SK-N-SH (cell line): ENCODE measurements at regions not wholly inside any gene's neighbourhood (a gene's known extent, or its start where the extent isn't known, plus 50 kb on each side); places are given as distances from the start of the nearest gene placed in this dataset.

Experiments
- CTCF ChIA-PET: fragments of 300-600, 350-600 bp; formaldehyde crosslinking; extraction: SDS; loops from one replicate; lab custom pipeline; 2021; lab: Yijun Ruan, JAX
- POLR2A ChIA-PET: fragments of 350-600 bp; sonication (Branson Sonifier 250); formaldehyde crosslinking; extraction: SDS; loops from one replicate; lab custom pipeline; 2020; ENCODE audit warnings: antibody characterized with exemption, inconsistent platforms; lab: Yijun Ruan, JAX
- DNase-seq: peaks from one replicate; pipeline ENCODE4 v3.0.0; 2012
- H2AFZ ChIP-seq: fragments of 200-600 bp; sonication (generic); 2 replicates; pipeline ENCODE4 v1.8.1; 2016; ENCODE audit warnings: antibody characterized with exemption, mild to moderate bottlenecking, low read depth
- H3F3A ChIP-seq: fragments of 200-600 bp; sonication (generic); replicated peaks from 2 replicates; pipeline ENCODE3; 2016; ENCODE audit warnings: antibody characterized with exemption, mild to moderate bottlenecking; ENCODE audit not compliant: insufficient read depth
- H3K27ac ChIP-seq, 2 experiments: fragments of 200-500 bp in 1 of 2; fragments of 200-600 bp in 1 of 2; sonication (Bioruptor generic) in 1 of 2; sonication (generic), shearing (Covaris generic) in 1 of 2; 2 replicates each; pipeline versions ENCODE4 v1.5.1 to v1.6.1; 2014 to 2016; ENCODE audit warnings: low read depth in 2 of 2, inconsistent platforms in 1 of 2, low read length in 1 of 2, mild to moderate bottlenecking in 1 of 2, mixed read lengths in 1 of 2
- H3K27me3 ChIP-seq: fragments of 200-600 bp; sonication (generic), shearing (Covaris generic); 2 replicates; pipeline ENCODE4 v1.6.1; 2016; ENCODE audit warnings: mixed run types; ENCODE audit not compliant: insufficient read depth
- H3K36me3 ChIP-seq, 2 experiments: fragments of 200-500 bp in 1 of 2; fragments of 200-600 bp in 1 of 2; sonication (Bioruptor generic) in 1 of 2; sonication (generic) in 1 of 2; replicated peaks in 1 of 2; 2 replicates each; pipeline versions ENCODE3 to v1.5.1; 2014 to 2016; ENCODE audit warnings: low read length in 1 of 2, mild to moderate bottlenecking in 1 of 2; ENCODE audit not compliant: insufficient read depth in 2 of 2, control insufficient read depth in 1 of 2
- H3K4me1 ChIP-seq, 2 experiments: fragments of 200-500 bp in 1 of 2; fragments of 200-600 bp in 1 of 2; sonication (Bioruptor generic) in 1 of 2; sonication (generic), shearing (Covaris generic) in 1 of 2; 2 replicates each; pipeline versions ENCODE4 v1.5.1 to v1.6.1; 2014 to 2016; ENCODE audit warnings: low read depth in 1 of 2, low read length in 1 of 2, mixed run types in 1 of 2; ENCODE audit not compliant: insufficient read depth in 2 of 2, control insufficient read depth in 1 of 2
- H3K4me2 ChIP-seq: fragments of 200-600 bp; sonication (generic), shearing (Covaris generic); 2 replicates; pipeline ENCODE4 v1.6.1; 2017; ENCODE audit warnings: mixed run types
- H3K4me3 ChIP-seq, 2 experiments: fragments of 200-500 bp in 1 of 2; fragments of 200-600 bp in 1 of 2; sonication (Bioruptor generic) in 1 of 2; sonication (generic), shearing (Covaris generic) in 1 of 2; 2 replicates each; pipeline versions ENCODE4 v1.5.1 to v1.8.1; 2014 to 2016; ENCODE audit warnings: low read depth in 2 of 2, inconsistent platforms in 1 of 2, low read length in 1 of 2, mild to moderate bottlenecking in 1 of 2, mixed read lengths in 1 of 2, moderate library complexity in 1 of 2
- H3K79me2 ChIP-seq: fragments of 200-600 bp; sonication (generic); 2 replicates; pipeline ENCODE4 v1.8.1; 2017; ENCODE audit warnings: mild to moderate bottlenecking; ENCODE audit not compliant: insufficient read depth
- H3K9ac ChIP-seq: fragments of 200-600 bp; sonication (generic); 2 replicates; pipeline ENCODE4 v1.6.1; 2017; ENCODE audit warnings: mixed run types
- H3K9me2 ChIP-seq: fragments of 200-600 bp; sonication (generic); 2 replicates; pipeline ENCODE4 v1.6.1; 2017; ENCODE audit warnings: mixed run types
- H3K9me3 ChIP-seq: fragments of 200-600 bp; sonication (generic); 2 replicates; pipeline ENCODE4 v1.6.1; 2017; ENCODE audit warnings: mixed run types, mild to moderate bottlenecking, moderate library complexity
- H4K20me1 ChIP-seq: fragments of 200-600 bp; sonication (generic); 2 replicates; pipeline ENCODE4 v1.6.1; 2017; ENCODE audit warnings: mild to moderate bottlenecking, mixed run types; ENCODE audit not compliant: insufficient read depth
- ELF1 ChIP-seq: IDR thresholded peaks from 2 replicates; pipeline ENCODE4 v1.4.0; 2012
- EP300 ChIP-seq, 2 experiments: IDR thresholded peaks; 2 replicates each; pipeline versions ENCODE4 v1.4.0 to v1.6.1; 2012; ENCODE audit warnings: borderline replicate concordance in 1 of 2, low read depth in 1 of 2, low read length in 1 of 2
- JUND ChIP-seq: IDR thresholded peaks from 2 replicates; pipeline ENCODE4 v1.4.0; 2012
- PBX3 ChIP-seq: IDR thresholded peaks from 2 replicates; pipeline ENCODE4; 2012
- POLR2AphosphoS5 ChIP-seq: IDR thresholded peaks from 2 replicates; pipeline ENCODE4 v1.6.1; 2012; ENCODE audit warnings: low read depth, low read length
- SIN3A ChIP-seq: IDR thresholded peaks from 2 replicates; pipeline ENCODE4 v1.6.1; 2012; ENCODE audit warnings: low read depth, mild to moderate bottlenecking, low read length, moderate library complexity, borderline replicate concordance
- TAF1 ChIP-seq: IDR thresholded peaks from 2 replicates; pipeline ENCODE4 v1.6.1; 2012; ENCODE audit warnings: low read depth, mild to moderate bottlenecking, low read length, moderate library complexity, borderline replicate concordance
- TEAD4 ChIP-seq: IDR thresholded peaks from 2 replicates; pipeline ENCODE4 v1.4.0; 2012; ENCODE audit warnings: mild to moderate bottlenecking, borderline replicate concordance; ENCODE audit not compliant: insufficient read depth
- YY1 ChIP-seq: IDR thresholded peaks from 2 replicates; pipeline ENCODE4 v1.4.0; 2012; ENCODE audit warnings: low read depth, mild to moderate bottlenecking
- ZBTB33 ChIP-seq: IDR thresholded peaks from 2 replicates; pipeline ENCODE4 v1.4.0; 2012; ENCODE audit warnings: low read depth, borderline replicate concordance
- WGBS: methylation state at CpG from one replicate; pipeline ENCODE4 v1.1.6; 2017; ENCODE audit warnings: low lambda C conversion rate; 5-methylcytosine and 5-hydroxymethylcytosine counted together

- H3K27ac ChIP-seq: no peak overlapping the region
- no peaks in the 10 kb centered on the region for H3K79me2 ChIP-seq
- no peak overlapping the region for H3K4me3 ChIP-seq
- H3K36me3 ChIP-seq: no peaks in the 10 kb centered on the region
- no peaks in the 10 kb centered on the region for H3F3A ChIP-seq
- no peak for DNase-seq
- no peaks in the 10 kb centered on the region for H3K9me3 ChIP-seq
- no peak overlapping the region for H2AFZ ChIP-seq
- H3K9me2 ChIP-seq: no peaks in the 10 kb centered on the region
- H4K20me1 ChIP-seq: no peaks in the 10 kb centered on the region
- TF ChIP-seq TEAD4 (no peak), YY1 (no peak), ZBTB33 (no peak), TAF1 (no peak)
- ChIA-PET CTCF (no interaction called here), POLR2A (no interaction called here)
- H3K9ac ChIP-seq: no peak overlapping the region
- 84% methylated on average over 6 of the region's 6 CpGs for WGBS
- H3K27me3 ChIP-seq: no peaks in the 10 kb centered on the region
- H3K4me1 ChIP-seq: no peaks in the 10 kb centered on the region
- no peak overlapping the region for H3K4me2 ChIP-seq
Observed at GRCh38 chr2:12041236-12041635, 294.8 kb downstream of the LPIN1 start.

- no peak overlapping the region for H3K4me3 ChIP-seq
- CTCF ChIA-PET: interaction anchor here (1.5 to 1.6 kb wide), 2 partner anchors 11 to 964 kb away, joined by 4 read pairs; no protein-coding TSS in a partner anchor
- no peaks in the 10 kb centered on the region for H3F3A ChIP-seq
- TF ChIP-seq SIN3A: no peak
- no peak for TF ChIP-seq POLR2AphosphoS5
- no peak for TF ChIP-seq EP300 (IDR thresholded peaks at IDR 0.05; ENCODE audit: borderline replicate concordance in 1 of 2, low read depth in 1 of 2, low read length in 1 of 2)
- no peak for TF ChIP-seq PBX3
- TF ChIP-seq JUND: no peak
- TF ChIP-seq, all 33 proteins: peak for 0
- no peaks in the 10 kb centered on the region for H3K4me1 ChIP-seq
- no peaks in the 10 kb centered on the region for H3K79me2 ChIP-seq
- no peaks in the 10 kb centered on the region for H3K9me3 ChIP-seq
- no peaks in the 10 kb centered on the region for H4K20me1 ChIP-seq
- no peaks in the 10 kb centered on the region for H3K9me2 ChIP-seq
- POLR2A ChIA-PET: no interaction called here
- no peaks in the 10 kb centered on the region for H3K27me3 ChIP-seq
- H3K36me3 ChIP-seq: no peaks in the 10 kb centered on the region
- DNase-seq: no peak
- no peak overlapping the region for H3K27ac ChIP-seq
- H3K4me2 ChIP-seq: no peak overlapping the region
- H3K9ac ChIP-seq: no peak overlapping the region
- no peak overlapping the region for H2AFZ ChIP-seq
- WGBS: 39% methylated on average over 2 of the region's 2 CpGs
Observed at GRCh38 chr2:12043131-12043530, 296.7 kb downstream of the LPIN1 start.

- Histone ChIP-seq H3K9me2 (no peaks in the 10 kb centered on the region), H4K20me1 (no peaks in the 10 kb centered on the region), H3K9me3 (no peaks in the 10 kb centered on the region), H3K4me1 (no peaks in the 10 kb centered on the region), H3K4me3 (no peak overlapping the region), H3K36me3 (no peaks in the 10 kb centered on the region), H3K27me3 (no peaks in the 10 kb centered on the region), H2AFZ (no peak overlapping the region), H3F3A (no peaks in the 10 kb centered on the region), H3K4me2 (no peak overlapping the region), H3K27ac (no peak overlapping the region), H3K79me2 (no peaks in the 10 kb centered on the region), H3K9ac (no peak overlapping the region)
- no peak for TF ChIP-seq ELF1
- CTCF ChIA-PET: interaction anchor here (1.1 to 1.8 kb wide), 2 partner anchors 10 to 12 kb away, joined by 4 read pairs; no protein-coding TSS in a partner anchor
- no peak for DNase-seq
- WGBS: 66% methylated on average over 8 of the region's 8 CpGs
- POLR2A ChIA-PET: no interaction called here
Observed at GRCh38 chr2:12044857-12045256, 298.4 kb downstream of the LPIN1 start.
